Endodermal cell (in vitro differentiated cells): ENCODE measurements at regions not wholly inside any gene's neighbourhood (a gene's known extent, or its start where the extent isn't known, plus 50 kb on each side); places are given as distances from the start of the nearest gene placed in this dataset.

Experiments used
- DNase-seq: peaks from one replicate; pipeline ENCODE4 v3.0.0-alpha.2; 2017
- H3K27ac ChIP-seq: 2 replicates; pipeline ENCODE4 v1.5.1; 2013; ENCODE audit warnings: mild to moderate bottlenecking, low read depth, low read length, moderate library complexity
- H3K27me3 ChIP-seq: 2 replicates; pipeline ENCODE4 v1.6.1; 2013; ENCODE audit warnings: mild to moderate bottlenecking, low read length, moderate library complexity; ENCODE audit not compliant: insufficient read depth, control insufficient read depth, poor library complexity, severe bottlenecking
- H3K36me3 ChIP-seq: 2 replicates; pipeline ENCODE4 v1.7.0; 2013; ENCODE audit warnings: mild to moderate bottlenecking, low read length, moderate library complexity; ENCODE audit not compliant: control insufficient read depth, insufficient read depth
- H3K4me1 ChIP-seq: one replicate; pipeline ENCODE4 v1.7.0; 2013; ENCODE audit warnings: low read length; ENCODE audit not compliant: control insufficient read depth, insufficient read depth
- H3K4me3 ChIP-seq: 2 replicates; pipeline ENCODE4 v1.5.1; 2013; ENCODE audit warnings: mild to moderate bottlenecking, low read length, moderate library complexity
- H3K9ac ChIP-seq: 2 replicates; pipeline ENCODE4 v1.6.1; 2013; ENCODE audit warnings: mild to moderate bottlenecking, low read length, moderate library complexity; ENCODE audit not compliant: poor library complexity, severe bottlenecking; ENCODE audit errors: extremely low read depth
- H3K9me3 ChIP-seq: 2 replicates; pipeline ENCODE4 v1.6.1; 2013; ENCODE audit warnings: mild to moderate bottlenecking, low read length, moderate library complexity; ENCODE audit not compliant: control insufficient read depth
- H3K27ac Mint-ChIP-seq: 2 replicates; pipeline ENCODE4 v1.8.0; 2020; ENCODE audit warnings: mixed read lengths
- H3K27me3 Mint-ChIP-seq: 2 replicates; pipeline ENCODE4 v1.8.0; 2021; ENCODE audit warnings: mild to moderate bottlenecking, mixed read lengths; ENCODE audit not compliant: insufficient read depth
- H3K36me3 Mint-ChIP-seq: 2 replicates; pipeline ENCODE4 v1.8.0; 2020; ENCODE audit warnings: low read depth, mixed read lengths
- H3K4me1 Mint-ChIP-seq: 2 replicates; pipeline ENCODE4 v1.8.0; 2020; ENCODE audit warnings: mixed read lengths
- H3K4me3 Mint-ChIP-seq: 2 replicates; pipeline ENCODE4 v1.8.0; 2020; ENCODE audit warnings: mild to moderate bottlenecking, moderate library complexity, mixed read lengths
- H3K9me3 Mint-ChIP-seq: 2 replicates; pipeline ENCODE4 v1.8.0; 2020; ENCODE audit warnings: mild to moderate bottlenecking, mixed read lengths
- WGBS, 2 experiments: methylation state at CpG; one replicate each; pipeline versions ENCODE4 v1.1.5 to v1.1.7; 2013; ENCODE audit warnings: missing lambda C conversion rate in 2 of 2, mixed read lengths in 1 of 2; ENCODE audit not compliant: insufficient coverage in 1 of 2, insufficient read length in 1 of 2; 5-methylcytosine and 5-hydroxymethylcytosine counted together
- TF ChIP-seq, protein P1 (sequence below): fragments of 200-600 bp; sonication (generic); conservative IDR thresholded peaks from 2 replicates; pipeline ENCODE4 v1.5.0; 2021; ENCODE audit warnings: antibody characterized with exemption, mild to moderate bottlenecking

- H3K36me3 Mint-ChIP-seq = no peaks in the 10 kb centered on the region
- TF ChIP-seq, protein P1, sequence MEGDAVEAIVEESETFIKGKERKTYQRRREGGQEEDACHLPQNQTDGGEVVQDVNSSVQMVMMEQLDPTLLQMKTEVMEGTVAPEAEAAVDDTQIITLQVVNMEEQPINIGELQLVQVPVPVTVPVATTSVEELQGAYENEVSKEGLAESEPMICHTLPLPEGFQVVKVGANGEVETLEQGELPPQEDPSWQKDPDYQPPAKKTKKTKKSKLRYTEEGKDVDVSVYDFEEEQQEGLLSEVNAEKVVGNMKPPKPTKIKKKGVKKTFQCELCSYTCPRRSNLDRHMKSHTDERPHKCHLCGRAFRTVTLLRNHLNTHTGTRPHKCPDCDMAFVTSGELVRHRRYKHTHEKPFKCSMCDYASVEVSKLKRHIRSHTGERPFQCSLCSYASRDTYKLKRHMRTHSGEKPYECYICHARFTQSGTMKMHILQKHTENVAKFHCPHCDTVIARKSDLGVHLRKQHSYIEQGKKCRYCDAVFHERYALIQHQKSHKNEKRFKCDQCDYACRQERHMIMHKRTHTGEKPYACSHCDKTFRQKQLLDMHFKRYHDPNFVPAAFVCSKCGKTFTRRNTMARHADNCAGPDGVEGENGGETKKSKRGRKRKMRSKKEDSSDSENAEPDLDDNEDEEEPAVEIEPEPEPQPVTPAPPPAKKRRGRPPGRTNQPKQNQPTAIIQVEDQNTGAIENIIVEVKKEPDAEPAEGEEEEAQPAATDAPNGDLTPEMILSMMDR = no peak
- no peak for DNase-seq
- no peaks in the 10 kb centered on the region for H3K9me3 Mint-ChIP-seq
- Histone ChIP-seq H3K4me1 (no peaks in the 10 kb centered on the region), H3K36me3 (no peaks in the 10 kb centered on the region), H3K4me3 (no peak overlapping the region), H3K9ac (no peak overlapping the region), H3K27ac (peak overlapping the region; percentile 93), H3K9me3 (no peaks in the 10 kb centered on the region), H3K27me3 (no peaks in the 10 kb centered on the region)
- H3K27ac Mint-ChIP-seq = no peak overlapping the region
- WGBS, 2 experiments = 65% methylated on average over 10 of the region's 10 CpGs
- H3K4me3 Mint-ChIP-seq = no peak overlapping the region
- H3K4me1 Mint-ChIP-seq = no peaks in the 10 kb centered on the region
- H3K27me3 Mint-ChIP-seq = no peaks in the 10 kb centered on the region
Measured at GRCh38 chr5:103498800-103499551, 63.6 kb downstream of the NUDT12 start.

GRCh38 chr5:103498211-103498610 lies 64.4 kb downstream of the NUDT12 start:
- Mint-ChIP-seq H3K4me1 (no peaks in the 10 kb centered on the region), H3K36me3 (no peaks in the 10 kb centered on the region), H3K4me3 (no peak overlapping the region), H3K9me3 (no peaks in the 10 kb centered on the region), H3K27ac (no peak overlapping the region), H3K27me3 (no peaks in the 10 kb centered on the region)
- DNase-seq = no peak
- H3K9ac ChIP-seq = no peak overlapping the region
- TF ChIP-seq, protein P1 = no peak
- no peaks in the 10 kb centered on the region for H3K9me3 ChIP-seq
- no peaks in the 10 kb centered on the region for H3K27me3 ChIP-seq
- H3K4me3 ChIP-seq = no peak overlapping the region
- 92% methylated on average over 1 of the region's 1 CpG; no CpG with 5 or more reads in 1 of the 2 experiments for WGBS, 2 experiments
- no peaks in the 10 kb centered on the region for H3K4me1 ChIP-seq
- H3K36me3 ChIP-seq = no peaks in the 10 kb centered on the region
- H3K27ac ChIP-seq = peak overlapping the region; percentile 93

DNA sequence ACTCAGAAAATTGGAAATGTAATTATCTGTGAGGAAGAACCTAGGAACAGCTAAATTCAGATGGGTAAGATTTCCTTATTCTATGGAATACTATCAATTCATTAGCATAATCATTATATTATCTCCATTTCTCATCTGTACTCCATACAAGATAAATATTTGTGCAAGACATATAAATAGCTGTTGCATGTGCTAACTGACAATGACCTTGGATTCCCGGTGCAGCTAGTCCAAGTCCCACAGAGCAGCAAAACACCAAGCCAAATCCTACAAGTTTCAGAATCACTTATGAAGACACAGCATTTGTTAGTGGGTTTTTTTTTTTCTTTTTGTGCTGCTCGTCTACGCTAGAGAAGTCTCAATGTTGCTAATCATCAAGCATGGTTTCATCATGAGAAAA lies 64.8 kb downstream of the NUDT12 start:
- Histone ChIP-seq H3K9me3 (no peaks in the 10 kb centered on the region), H3K36me3 (no peaks in the 10 kb centered on the region), H3K9ac (no peak overlapping the region), H3K4me3 (no peak overlapping the region), H3K4me1 (no peaks in the 10 kb centered on the region), H3K27ac (no peak overlapping the region), H3K27me3 (no peaks in the 10 kb centered on the region)
- H3K36me3 Mint-ChIP-seq = no peaks in the 10 kb centered on the region
- no peaks in the 10 kb centered on the region for H3K9me3 Mint-ChIP-seq
- H3K27me3 Mint-ChIP-seq = no peaks in the 10 kb centered on the region
- WGBS, 2 experiments = 92 to 93% methylated on average over 3 of the region's 3 CpGs
- H3K4me3 Mint-ChIP-seq = no peak overlapping the region
- no peak overlapping the region for H3K27ac Mint-ChIP-seq
- TF ChIP-seq, protein P1 = no peak
- no peak for DNase-seq
- no peaks in the 10 kb centered on the region for H3K4me1 Mint-ChIP-seq
